ENCODE measurements at regions not wholly inside any gene's neighbourhood (a gene's known extent, or its start where the extent isn't known, plus 50 kb on each side); places are given as distances from the start of the nearest gene placed in this dataset.
A peak's percentile ranks its signal among the peaks of the same experiment; 100 is the strongest.
"Not testable (repeated sequence)": the region's sequence is repeated elsewhere in the genome, so short reads cannot be mapped to it uniquely, and the experiment has no call there.

- H3K4me3 ChIP-seq (replicated peaks in 1 of 2; ENCODE audit: low read depth in 2 of 2, low read length in 2 of 2), result no peak overlapping the region
- no peak for TF ChIP-seq CTCF (IDR thresholded peaks at IDR 0.05; ENCODE audit: low read depth, low read length)
- no peak for DNase-seq (ENCODE audit: low read depth in 2 of 2)
Observed at GRCh38 chr2:180539541-180539940, 440.9 kb upstream of the UBE2E3 start.

GRCh38 chr2:180535289-180535688, 445.1 kb upstream of the UBE2E3 start:
- TF ChIP-seq CTCF (IDR thresholded peaks at IDR 0.05; ENCODE audit: low read depth, low read length), result no peak
- H3K4me3 ChIP-seq (replicated peaks in 1 of 2; ENCODE audit: low read depth in 2 of 2, low read length in 2 of 2), result no peak overlapping the region
- DNase-seq (ENCODE audit: low read depth in 2 of 2), result no peak

GRCh38 chr2:180531787-180532186, 448.6 kb upstream of the UBE2E3 start:
- not testable (repeated sequence) for H3K4me3 ChIP-seq (replicated peaks in 1 of 2; ENCODE audit: low read depth in 2 of 2, low read length in 2 of 2); DNase-seq (ENCODE audit: low read depth in 2 of 2)

GRCh38 chr2:180524499-180524898, 455.9 kb upstream of the UBE2E3 start:
- TF ChIP-seq CTCF (IDR thresholded peaks at IDR 0.05; ENCODE audit: low read depth, low read length), result no peak
- DNase-seq (ENCODE audit: low read depth in 2 of 2), result peak in 1 of 2 donors; percentile 16
- no peak overlapping the region for H3K4me3 ChIP-seq (replicated peaks in 1 of 2; ENCODE audit: low read depth in 2 of 2, low read length in 2 of 2)

- DNase-seq (ENCODE audit: low read depth in 2 of 2), result peak; percentile 73 to 96
- no peak overlapping the region for H3K4me3 ChIP-seq (replicated peaks in 1 of 2; ENCODE audit: low read depth in 2 of 2, low read length in 2 of 2)
- TF ChIP-seq CTCF (IDR thresholded peaks at IDR 0.05; ENCODE audit: low read depth, low read length), result no peak
Observed at GRCh38 chr2:180523621-180524340, 456.6 kb upstream of the UBE2E3 start.

GRCh38 chr2:180520921-180521581, 459.4 kb upstream of the UBE2E3 start:
- peak; percentile 4 to 78 for DNase-seq (ENCODE audit: low read depth in 2 of 2)
- no peak for TF ChIP-seq CTCF (IDR thresholded peaks at IDR 0.05; ENCODE audit: low read depth, low read length)
- H3K4me3 ChIP-seq (replicated peaks in 1 of 2; ENCODE audit: low read depth in 2 of 2, low read length in 2 of 2), result no peak overlapping the region

GRCh38 chr2:180520206-180520605, 460.2 kb upstream of the UBE2E3 start:
- TF ChIP-seq CTCF (IDR thresholded peaks at IDR 0.05; ENCODE audit: low read depth, low read length), result no peak
- DNase-seq (ENCODE audit: low read depth in 2 of 2), result peak; percentile 18 to 43

More at GRCh38 chr2:180520206-180520605, 460.2 kb upstream of the UBE2E3 start:
- no peak overlapping the region for H3K4me3 ChIP-seq (replicated peaks in 1 of 2; ENCODE audit: low read depth in 2 of 2, low read length in 2 of 2)

Measured in cardiac fibroblast (primary cell).